BLaER1 treated with 17β-estradiol and CSF1 and Interleukin-3, amounts not matched to agents 10 nM and 100 nM (cell line): ENCODE measurements at regions not wholly inside any gene's neighbourhood (a gene's known extent, or its start where the extent isn't known, plus 50 kb on each side); places are given as distances from the start of the nearest gene placed in this dataset.

ENCODE experiments used
- H3K27ac ChIP-seq, 11 experiments: shearing (Covaris generic); formaldehyde crosslinking; 2 replicates each; pipeline ENCODE4 v1.8.1; 2022
- H3K27me3 ChIP-seq, 11 experiments: shearing (Covaris generic); formaldehyde crosslinking; 2 replicates each; pipeline ENCODE4 v1.8.1; 2022
- H3K36me3 ChIP-seq, 11 experiments: shearing (Covaris generic); formaldehyde crosslinking; 2 replicates each; pipeline ENCODE4 v1.8.1; 2022
- H3K4me1 ChIP-seq, 10 experiments: shearing (Covaris generic); formaldehyde crosslinking; 2 replicates each; pipeline ENCODE4 v1.8.1; 2022
- H3K4me2 ChIP-seq, 11 experiments: shearing (Covaris generic); formaldehyde crosslinking; 2 replicates each; pipeline ENCODE4 v1.8.1; 2022
- H3K4me3 ChIP-seq, 10 experiments: shearing (Covaris generic); formaldehyde crosslinking; 2 replicates each; pipeline ENCODE4 v1.8.1; 2022
- H3K9ac ChIP-seq, 11 experiments: shearing (Covaris generic); formaldehyde crosslinking; 2 replicates each; pipeline ENCODE4 v1.8.1; 2022
- H3K9me3 ChIP-seq, 11 experiments: shearing (Covaris generic); formaldehyde crosslinking; replicated peaks in 1 of 11; 2 replicates each; pipeline ENCODE4 v1.8.1; 2022
- H4K20me1 ChIP-seq, 11 experiments: shearing (Covaris generic); formaldehyde crosslinking; 2 replicates each; pipeline ENCODE4 v1.8.1; 2022
- Cebpa-rat ChIP-seq, 11 experiments: shearing (Covaris generic); IDR thresholded peaks; 2 replicates each; pipeline ENCODE4 v1.8.1; 2022

DNA sequence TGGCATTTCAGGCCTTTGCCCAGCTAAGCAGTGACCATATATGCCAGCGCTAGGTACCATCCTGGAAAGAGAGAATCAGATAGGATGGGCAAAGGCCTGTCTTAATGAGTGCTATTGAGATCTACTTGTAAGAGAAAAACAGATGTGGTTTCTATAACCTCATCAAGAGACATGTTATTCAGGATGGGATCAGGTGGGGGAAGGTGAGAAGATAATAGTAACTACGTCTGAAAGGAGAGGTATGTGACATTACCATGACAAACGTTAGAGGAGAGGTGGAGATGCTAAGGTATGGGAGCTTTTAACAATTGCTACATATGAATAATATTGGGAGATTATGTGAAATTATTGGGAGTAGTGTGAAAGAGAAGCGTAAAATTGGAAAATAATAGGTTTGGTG lies 204.2 kb upstream of the PLXNA2 start:
- peaks cover 0 to 12% (median 4%) of the 10 kb centered on the region in 11 experiments; a peak in 8 of 22 replicates for H3K9me3 ChIP-seq
- no peaks in the 10 kb centered on the region for H3K27me3 ChIP-seq
- H3K4me1 ChIP-seq: peaks cover 0 to 33% (median 22%) of the 10 kb centered on the region in 10 experiments; a peak in 13 of 20 replicates
- no peaks in the 10 kb centered on the region for H3K36me3 ChIP-seq
- no peak overlapping the region for H3K9ac ChIP-seq
- H3K4me3 ChIP-seq: no peak overlapping the region
- no peaks in the 10 kb centered on the region for H4K20me1 ChIP-seq
- no peak for TF ChIP-seq Cebpa-rat (IDR thresholded peaks at IDR 0.05)
- peak overlapping the region in 8 of 11 experiments; percentile 7 to 66 (median 48); a peak in 15 of 22 replicates for H3K4me2 ChIP-seq
- no peak overlapping the region for H3K27ac ChIP-seq

DNA sequence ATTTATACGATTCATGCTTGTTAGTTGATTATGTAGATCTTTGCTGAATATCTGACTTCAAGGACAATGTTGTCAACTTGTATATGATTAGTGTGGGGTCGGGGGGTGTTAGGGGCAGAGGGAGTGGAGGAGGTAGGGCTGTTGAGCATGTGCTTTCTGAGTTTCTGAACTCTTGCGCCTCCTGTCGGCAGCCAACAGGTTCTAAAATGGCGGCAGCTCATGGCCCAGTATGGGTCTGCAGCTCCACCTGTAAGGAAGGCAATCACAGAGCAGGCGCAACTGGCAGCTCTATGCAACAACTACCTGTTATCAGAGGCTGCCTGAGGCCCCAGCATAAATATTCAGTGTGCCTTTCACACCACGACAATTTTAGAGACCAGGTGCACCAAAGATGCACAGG lies 205.8 kb upstream of the PLXNA2 start:
- Histone ChIP-seq H3K9ac (no peak overlapping the region), H3K9me3 (peaks cover 0 to 12% (median 0%) of the 10 kb centered on the region in 11 experiments; a peak in 3 of 22 replicates), H4K20me1 (no peaks in the 10 kb centered on the region), H3K4me2 (peak overlapping the region in 6 of 11 experiments; percentile 16 to 66 (median 56); a peak in 9 of 22 replicates), H3K27ac (no peak overlapping the region), H3K27me3 (no peaks in the 10 kb centered on the region), H3K4me1 (peaks cover 0 to 33% (median 22%) of the 10 kb centered on the region in 10 experiments; a peak in 13 of 20 replicates), H3K4me3 (no peak overlapping the region), H3K36me3 (no peaks in the 10 kb centered on the region)
- no peak for TF ChIP-seq Cebpa-rat (IDR thresholded peaks at IDR 0.05)

DNA sequence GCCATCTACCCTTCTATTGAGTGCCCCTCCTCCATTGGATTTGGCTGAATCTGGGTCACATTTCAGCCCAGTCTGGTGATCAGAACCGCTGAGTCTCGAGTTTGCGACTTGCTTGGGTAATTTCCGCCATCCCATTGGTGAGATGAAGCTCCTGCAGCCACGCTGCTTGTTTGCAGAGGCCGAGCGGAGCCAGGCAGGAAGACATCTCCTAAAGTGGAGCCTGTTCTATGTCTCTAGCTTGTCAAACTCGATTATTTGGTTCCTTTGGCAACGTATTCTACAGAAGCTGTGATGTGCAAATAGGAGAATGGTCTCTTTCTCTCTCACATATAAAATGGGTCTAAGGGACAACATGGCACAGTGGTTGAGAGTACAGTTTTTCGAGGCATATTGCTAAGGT lies 206.8 kb upstream of the PLXNA2 start:
- H3K4me3 ChIP-seq: no peak overlapping the region
- no peaks in the 10 kb centered on the region for H3K36me3 ChIP-seq
- peak overlapping the region in 1 of 11 experiments; percentile 66; a peak in 2 of 22 replicates for H3K4me2 ChIP-seq
- no peak overlapping the region for H3K27ac ChIP-seq
- TF ChIP-seq Cebpa-rat (IDR thresholded peaks at IDR 0.05): no peak
- H3K4me1 ChIP-seq: peaks cover 0 to 33% (median 22%) of the 10 kb centered on the region in 10 experiments; a peak in 15 of 20 replicates
- no peaks in the 10 kb centered on the region for H3K27me3 ChIP-seq
- no peaks in the 10 kb centered on the region for H4K20me1 ChIP-seq
- no peak overlapping the region for H3K9ac ChIP-seq
- peaks cover 0 to 5% (median 0%) of the 10 kb centered on the region in 11 experiments; a peak in 1 of 22 replicates for H3K9me3 ChIP-seq

DNA sequence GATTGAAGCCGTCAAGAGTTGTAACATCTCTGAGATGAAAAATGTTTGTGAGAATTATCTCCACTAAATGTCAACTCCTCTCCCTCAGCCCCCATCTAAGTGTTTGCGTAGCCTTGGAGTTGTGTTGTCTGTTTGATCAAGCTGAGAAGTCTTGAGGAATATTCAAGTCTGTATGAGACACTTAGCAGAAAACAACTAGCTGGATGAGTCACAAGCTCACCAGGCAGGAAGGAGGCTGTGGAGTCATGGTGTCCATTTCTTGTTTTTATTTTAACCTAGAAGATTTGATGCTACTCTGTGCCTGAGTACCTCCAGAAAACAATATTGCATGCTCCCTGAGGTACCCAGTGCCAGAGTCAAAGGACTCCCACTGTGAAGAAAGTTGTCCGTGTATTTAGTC lies 211.6 kb upstream of the PLXNA2 start:
- Histone ChIP-seq H3K4me1 (peaks cover 0 to 6% (median 0%) of the 10 kb centered on the region in 10 experiments; a peak in 5 of 20 replicates), H3K27me3 (no peaks in the 10 kb centered on the region), H3K4me2 (no peak overlapping the region), H3K27ac (no peak overlapping the region), H3K9ac (no peak overlapping the region), H4K20me1 (no peaks in the 10 kb centered on the region), H3K4me3 (no peak overlapping the region), H3K9me3 (no peaks in the 10 kb centered on the region), H3K36me3 (no peaks in the 10 kb centered on the region)
- TF ChIP-seq Cebpa-rat (IDR thresholded peaks at IDR 0.05): no peak

DNA sequence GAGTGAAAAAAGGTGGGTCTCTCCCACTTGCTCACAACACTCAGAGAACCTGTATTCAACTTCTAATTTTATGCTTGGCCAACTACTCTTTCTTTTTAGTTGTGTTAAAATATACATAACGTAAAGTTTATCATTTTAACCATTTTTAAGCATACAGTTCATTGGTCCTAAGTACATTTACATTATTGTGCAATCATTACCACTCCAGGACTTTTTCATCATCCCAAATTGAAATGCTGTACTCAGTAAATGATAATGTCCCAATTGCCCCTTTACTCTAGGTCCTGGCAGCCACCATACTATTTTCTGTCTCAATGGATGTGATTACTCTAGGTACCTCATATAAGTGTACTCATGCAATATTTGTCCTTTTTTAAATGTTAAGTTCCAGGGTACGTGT lies 212.3 kb upstream of the PLXNA2 start:
- Histone ChIP-seq H3K9me3 (no peaks in the 10 kb centered on the region), H3K27me3 (no peaks in the 10 kb centered on the region), H3K4me2 (no peak overlapping the region), H4K20me1 (no peaks in the 10 kb centered on the region), H3K4me3 (no peak overlapping the region), H3K27ac (no peak overlapping the region), H3K36me3 (no peaks in the 10 kb centered on the region), H3K9ac (no peak overlapping the region), H3K4me1 (peaks cover 0 to 6% (median 0%) of the 10 kb centered on the region in 10 experiments; a peak in 3 of 20 replicates)
- TF ChIP-seq Cebpa-rat (IDR thresholded peaks at IDR 0.05): peak in 2 of 11 experiments; percentile 47 to 61; a peak in 1 of 22 replicates

DNA sequence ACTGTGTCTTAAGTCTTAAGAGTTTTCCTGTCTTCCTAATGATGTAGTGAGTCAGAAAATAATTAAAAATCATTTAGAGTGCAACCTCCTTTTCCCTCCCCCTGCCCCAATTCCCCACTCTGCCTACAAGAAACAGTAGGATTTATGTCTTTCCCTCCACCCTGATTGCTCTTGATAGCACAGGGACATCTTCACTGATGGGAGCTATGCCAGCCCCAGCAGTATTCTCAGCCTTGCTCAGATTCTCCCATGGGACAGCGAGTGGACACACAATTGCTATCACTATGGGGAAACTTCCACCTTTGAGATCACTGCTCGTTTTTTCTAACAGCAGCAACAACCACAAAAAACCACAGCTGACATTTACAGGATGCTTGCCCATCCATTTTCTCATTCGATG lies 216.6 kb upstream of the PLXNA2 start:
- Histone ChIP-seq H4K20me1 (no peaks in the 10 kb centered on the region), H3K9ac (no peak overlapping the region), H3K4me1 (peaks cover 0 to 4% (median 0%) of the 10 kb centered on the region in 10 experiments; a peak in 3 of 20 replicates), H3K27ac (no peak overlapping the region), H3K36me3 (no peaks in the 10 kb centered on the region), H3K4me3 (no peak overlapping the region), H3K9me3 (no peaks in the 10 kb centered on the region), H3K4me2 (no peak overlapping the region), H3K27me3 (no peaks in the 10 kb centered on the region)
- TF ChIP-seq Cebpa-rat (IDR thresholded peaks at IDR 0.05): no peak

DNA sequence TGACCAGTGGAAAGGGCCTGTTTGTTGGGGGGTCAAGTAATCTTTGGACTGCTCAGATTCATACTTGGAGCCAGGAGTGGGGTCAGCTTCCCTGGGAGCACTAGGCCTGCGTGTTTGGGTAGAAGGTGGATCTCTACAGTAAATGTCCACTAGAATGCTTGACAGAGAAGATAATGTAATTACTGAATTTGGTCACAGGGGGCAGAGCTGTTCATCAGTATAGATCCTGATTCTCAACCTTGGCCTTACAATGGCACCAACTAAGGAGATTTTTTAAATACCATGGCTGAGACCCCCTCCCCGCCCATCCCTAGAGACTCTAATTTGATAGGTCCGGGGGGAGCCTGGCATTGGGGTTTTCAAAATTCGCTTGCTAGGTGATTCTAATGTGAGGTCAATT lies 217.5 kb upstream of the PLXNA2 start:
- no peaks in the 10 kb centered on the region for H3K27me3 ChIP-seq

DNA sequence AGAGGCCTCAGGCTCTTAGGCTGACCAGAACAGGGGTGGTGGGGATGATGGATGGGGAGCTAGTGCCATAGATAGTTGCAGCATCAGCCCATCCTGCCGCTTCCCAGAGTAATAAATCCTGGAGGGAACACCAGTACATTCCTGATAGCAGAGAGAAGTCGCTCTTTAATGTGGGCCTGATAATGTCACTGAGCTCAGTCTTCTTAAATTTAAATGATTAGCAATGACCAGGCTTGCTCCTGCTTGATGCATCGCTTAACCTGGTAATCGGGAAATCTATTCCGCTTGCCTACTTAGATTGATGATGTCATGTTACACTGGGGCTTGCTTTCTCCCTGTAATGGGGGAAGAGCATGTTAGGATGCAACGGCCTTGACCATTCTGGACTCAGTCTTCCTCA lies 218.6 kb upstream of the PLXNA2 start:
- no peak overlapping the region for H3K9ac ChIP-seq
- H3K9me3 ChIP-seq: no peaks in the 10 kb centered on the region
- H3K36me3 ChIP-seq: no peaks in the 10 kb centered on the region
- no peak overlapping the region for H3K27ac ChIP-seq
- H3K4me3 ChIP-seq: no peak overlapping the region
- H3K4me2 ChIP-seq: no peak overlapping the region
- no peaks in the 10 kb centered on the region for H3K27me3 ChIP-seq
- H3K4me1 ChIP-seq: no peaks in the 10 kb centered on the region
- H4K20me1 ChIP-seq: no peaks in the 10 kb centered on the region
- TF ChIP-seq Cebpa-rat (IDR thresholded peaks at IDR 0.05): no peak

More for the DNA sequence above, 217.5 kb upstream of the PLXNA2 start:
- Histone ChIP-seq H3K9me3 (no peaks in the 10 kb centered on the region), H3K27ac (no peak overlapping the region), H3K4me3 (no peak overlapping the region), H3K4me1 (no peaks in the 10 kb centered on the region), H3K36me3 (no peaks in the 10 kb centered on the region), H3K9ac (no peak overlapping the region), H4K20me1 (no peaks in the 10 kb centered on the region), H3K4me2 (no peak overlapping the region)
- TF ChIP-seq Cebpa-rat (IDR thresholded peaks at IDR 0.05): no peak

DNA sequence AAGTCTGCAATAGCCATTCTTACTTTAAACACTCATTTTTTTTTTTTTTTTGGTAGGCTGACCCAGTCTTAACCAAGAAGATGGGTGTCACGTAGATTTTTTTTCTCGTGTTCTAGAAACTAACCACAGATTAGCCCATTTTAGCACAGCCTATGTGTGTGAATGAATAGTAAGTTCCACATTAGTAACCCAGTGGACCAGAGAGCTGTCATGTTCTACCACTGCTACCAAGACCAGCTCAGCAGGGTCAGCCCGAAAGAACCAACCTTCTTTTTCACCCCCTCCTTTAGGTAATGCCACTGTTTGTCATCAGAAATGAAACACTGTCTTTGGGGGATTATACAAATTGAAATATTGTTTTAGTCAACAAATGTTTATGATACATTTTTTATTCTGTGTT lies 221.1 kb upstream of the PLXNA2 start:
- Histone ChIP-seq H3K4me2 (no peak overlapping the region), H3K9ac (no peak overlapping the region), H3K9me3 (no peaks in the 10 kb centered on the region), H3K4me1 (no peaks in the 10 kb centered on the region), H3K27me3 (no peaks in the 10 kb centered on the region), H3K27ac (no peak overlapping the region), H3K4me3 (no peak overlapping the region), H3K36me3 (no peaks in the 10 kb centered on the region), H4K20me1 (no peaks in the 10 kb centered on the region)
- TF ChIP-seq Cebpa-rat (IDR thresholded peaks at IDR 0.05): no peak

DNA sequence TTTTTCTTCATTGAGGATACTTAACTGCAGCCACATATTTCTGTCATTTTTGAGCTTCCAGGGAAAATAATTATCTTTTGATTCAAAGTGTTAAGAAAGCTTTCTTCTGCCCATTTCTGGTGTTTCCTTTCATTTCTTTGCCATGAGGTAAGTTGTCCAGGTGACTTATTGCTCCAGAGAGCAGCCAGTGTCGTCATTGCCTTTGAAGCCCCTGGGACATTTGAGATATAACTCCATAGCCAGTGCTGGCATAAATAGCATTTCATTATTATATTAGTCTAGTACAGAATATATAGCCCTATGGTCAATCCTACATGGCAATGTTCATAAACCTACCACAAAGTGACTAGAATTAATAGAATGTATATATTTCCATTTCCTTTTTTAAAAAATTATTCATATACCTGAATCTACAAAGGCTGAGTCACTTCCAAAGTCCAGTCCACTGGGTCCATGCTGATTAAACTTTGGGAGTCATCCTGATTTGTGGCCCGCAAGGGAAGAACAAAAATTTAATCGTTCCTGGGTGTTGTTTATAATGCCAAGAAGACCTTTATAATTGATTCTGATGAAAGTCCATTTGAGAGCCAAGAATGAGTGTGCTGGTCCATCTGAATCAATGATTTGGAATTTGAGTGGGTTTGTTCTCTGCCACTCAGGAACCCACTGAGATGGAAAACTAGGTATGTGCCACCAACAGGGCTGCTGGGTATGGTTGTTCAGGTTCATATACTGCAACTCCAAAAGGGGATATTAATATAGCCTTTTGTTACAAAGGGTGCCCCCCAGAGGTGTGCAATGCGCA lies 221.8 kb upstream of the PLXNA2 start:
- Histone ChIP-seq H3K4me2 (no peak overlapping the region), H3K4me3 (no peak overlapping the region), H3K36me3 (no peaks in the 10 kb centered on the region)

More for the DNA sequence above, 221.8 kb upstream of the PLXNA2 start:
- TF ChIP-seq Cebpa-rat (IDR thresholded peaks at IDR 0.05): no peak
- H3K27ac ChIP-seq: no peak overlapping the region
- no peaks in the 10 kb centered on the region for H3K9me3 ChIP-seq
- H3K9ac ChIP-seq: no peak overlapping the region
- H4K20me1 ChIP-seq: no peaks in the 10 kb centered on the region
- no peaks in the 10 kb centered on the region for H3K4me1 ChIP-seq
- H3K27me3 ChIP-seq: no peaks in the 10 kb centered on the region
